Dedifferentiated amniotic fluid mesenchymal stem cell (primary cell): ENCODE measurements at regions not wholly inside any gene's neighbourhood (a gene's known extent, or its start where the extent isn't known, plus 50 kb on each side); places are given as distances from the start of the nearest gene placed in this dataset.
A peak's percentile ranks its signal among the peaks of the same experiment; 100 is the strongest.

Experiments
- DNase-seq: peaks from one replicate; pipeline ENCODE4 v3.0.0-alpha.2; 2016; ENCODE audit errors: extremely low spot score

GRCh38 chr20:24795436-24795835 lies 153.6 kb upstream of the CST7 start:
- no peak for DNase-seq

DNA sequence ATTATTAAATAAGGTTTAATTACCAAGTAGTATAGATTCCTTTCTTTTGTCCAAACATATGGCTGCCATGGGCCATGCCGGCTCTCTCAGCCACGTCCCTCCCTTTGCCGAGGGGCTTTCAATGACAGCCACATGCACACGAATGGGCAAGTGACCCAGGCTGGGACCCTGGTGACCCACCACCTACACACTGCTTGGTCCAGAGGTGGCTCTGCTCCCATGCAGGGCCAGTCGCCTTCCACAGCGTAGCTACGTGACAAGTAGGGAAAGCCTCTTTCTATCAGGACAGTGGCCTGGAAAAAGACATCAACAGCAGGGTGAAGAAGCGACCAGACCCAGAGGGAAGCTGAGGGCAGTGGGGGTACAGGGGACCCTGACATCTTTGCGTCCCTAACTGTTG lies 152.8 kb upstream of the CST7 start:
- DNase-seq, result no peak

- no peak for DNase-seq
Observed at GRCh38 chr20:24797113-24797512, 152.0 kb upstream of the CST7 start.

- no peak for DNase-seq
Observed at GRCh38 chr20:24797745-24798655, 151.1 kb upstream of the CST7 start.

GRCh38 chr20:24798930-24799705 lies 150.0 kb upstream of the CST7 start:
- peak; percentile 18 for DNase-seq

DNA sequence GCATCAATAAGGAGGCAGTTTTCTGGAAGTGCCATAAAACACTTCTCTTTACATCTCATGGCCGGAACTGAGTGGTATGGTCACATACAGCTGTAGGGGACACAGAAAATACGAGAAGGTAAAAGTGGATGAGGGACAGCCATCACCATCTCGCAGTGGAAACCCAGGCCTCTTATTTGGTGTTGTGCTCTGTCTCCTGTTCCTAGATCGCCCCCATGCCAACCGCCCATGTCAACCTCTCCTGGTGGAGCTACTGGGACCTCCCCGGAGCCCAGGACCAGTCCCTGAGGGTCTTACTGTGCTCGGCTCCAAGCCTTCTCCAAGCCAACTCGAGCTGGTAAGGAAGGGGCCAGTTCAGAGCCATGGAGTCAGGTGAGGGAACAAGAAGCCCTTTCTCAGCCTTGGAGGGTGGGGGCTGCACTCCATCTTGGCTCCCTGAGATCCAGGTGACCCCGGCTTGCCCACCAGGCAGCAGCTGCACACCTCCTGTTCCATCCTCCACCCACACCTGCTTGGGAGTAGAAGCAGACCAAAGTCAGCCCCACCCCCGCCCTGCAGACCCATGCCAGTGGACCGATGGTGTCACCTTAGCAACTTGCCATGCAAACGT lies 149.0 kb upstream of the CST7 start:
- no peak for DNase-seq

GRCh38 chr20:24802286-24802820 lies 146.7 kb upstream of the CST7 start:
- no peak for DNase-seq

DNA sequence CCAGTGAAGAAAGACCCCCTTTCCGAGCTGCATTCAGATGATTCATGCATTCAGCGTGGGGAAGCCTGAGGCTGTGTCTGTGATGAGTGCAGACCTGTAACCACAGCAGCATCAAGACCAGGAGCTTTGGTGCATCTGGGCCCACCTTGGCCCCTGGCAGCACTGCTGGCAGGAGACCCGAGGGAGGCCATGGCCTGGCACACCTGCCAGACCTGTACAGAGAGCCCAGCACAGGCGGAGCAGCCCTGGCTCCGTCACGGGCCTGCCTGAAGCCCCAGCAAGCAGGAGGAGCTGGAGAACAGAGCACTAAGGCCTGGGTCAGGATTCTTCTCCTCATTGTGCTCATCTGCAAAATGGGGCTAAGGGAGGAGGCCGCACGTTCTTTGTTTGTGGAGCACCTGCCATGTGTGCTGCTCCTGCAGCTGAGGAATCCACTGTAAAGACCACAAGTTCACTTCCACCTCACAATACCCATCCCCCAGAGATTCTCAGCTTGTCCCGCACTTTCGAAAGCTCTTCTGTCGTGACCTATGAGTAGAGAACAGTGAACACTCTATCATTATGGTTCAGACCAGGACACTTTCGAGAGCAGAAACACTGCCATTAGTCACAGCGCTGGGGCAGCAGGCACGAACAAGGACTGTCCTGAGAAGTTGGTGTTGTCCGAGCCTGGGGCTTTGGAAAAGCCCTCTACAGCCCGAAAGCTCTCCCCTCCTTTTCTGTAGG lies 144.4 kb upstream of the CST7 start:
- no peak for DNase-seq

- no peak for DNase-seq
Observed at GRCh38 chr20:24805456-24806238, 143.4 kb upstream of the CST7 start.

GRCh38 chr20:24806705-24807676 lies 142.1 kb upstream of the CST7 start:
- no peak for DNase-seq

DNA sequence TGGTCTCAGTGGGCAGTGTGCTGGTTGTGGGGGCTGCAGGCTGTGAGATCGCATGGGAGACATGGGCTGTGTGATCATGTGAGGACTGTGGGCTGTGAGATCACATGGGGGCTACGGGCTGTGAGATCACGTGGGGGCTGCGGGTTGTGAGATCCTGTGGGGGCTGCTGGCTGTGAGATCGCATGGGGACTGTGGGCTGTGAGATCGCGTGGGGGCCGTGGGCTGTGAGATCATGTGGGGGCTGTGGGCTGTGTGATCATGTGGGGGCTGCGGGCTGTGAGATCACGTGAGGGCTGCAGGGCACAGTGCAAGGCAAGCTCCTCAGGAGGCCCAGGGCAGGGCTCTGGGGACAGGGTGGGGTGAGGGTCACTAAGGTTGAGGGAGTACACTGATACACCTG lies 140.5 kb upstream of the CST7 start:
- no peak for DNase-seq

DNA sequence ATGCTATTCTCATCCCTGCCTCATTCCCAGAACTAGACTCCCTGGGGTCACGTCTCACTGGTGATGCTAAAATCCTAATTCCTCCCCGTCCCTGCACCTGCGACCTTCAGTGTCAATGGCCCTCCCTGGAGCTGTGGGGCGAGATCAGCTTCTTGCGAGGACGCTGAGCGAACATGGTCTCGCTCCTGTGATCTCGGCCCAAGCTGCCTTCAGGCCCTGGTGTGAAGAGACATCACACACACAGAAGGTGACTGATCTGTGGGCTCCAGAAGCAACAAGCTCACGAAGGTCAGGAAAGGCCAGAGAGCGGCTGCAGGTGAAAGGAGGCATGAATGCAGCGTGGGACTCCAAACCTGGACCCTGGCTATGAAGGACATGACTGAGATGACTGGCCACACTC lies 139.5 kb upstream of the CST7 start:
- DNase-seq, result no peak

DNA sequence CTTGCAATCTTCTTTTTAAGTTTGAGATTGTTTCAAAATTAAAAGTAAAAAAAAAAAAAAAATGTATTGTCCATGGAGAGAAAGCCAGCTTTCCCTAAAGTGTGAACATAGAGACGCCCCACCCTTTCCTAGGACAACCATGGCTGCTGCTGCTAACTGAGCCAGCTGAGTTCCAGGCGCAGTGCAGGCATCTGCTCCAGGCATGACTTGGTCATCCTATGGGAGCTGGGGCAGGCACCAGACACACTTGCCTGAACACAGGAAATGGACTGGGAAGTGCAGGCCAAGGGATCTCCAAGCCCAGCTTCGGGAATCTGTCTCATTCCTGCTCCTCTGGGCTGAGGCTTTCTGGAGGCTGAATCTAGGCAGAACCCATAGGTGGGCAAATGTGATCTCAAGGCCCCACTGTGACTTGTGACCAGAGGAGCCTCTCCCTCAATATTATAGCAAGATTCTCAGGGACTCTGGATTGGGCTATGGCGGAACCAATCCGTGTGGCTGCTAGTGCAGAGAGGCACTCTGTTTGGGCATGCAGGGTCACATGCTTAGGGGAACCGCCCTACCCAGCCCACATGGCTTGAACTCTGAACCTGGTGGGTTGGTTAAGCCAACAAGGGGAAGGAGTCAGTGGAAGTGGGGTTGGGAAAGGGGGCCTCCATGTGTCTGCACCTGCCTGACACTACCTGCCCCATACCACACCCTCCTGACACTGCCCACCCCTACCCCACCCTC lies 138.2 kb upstream of the CST7 start:
- DNase-seq, result no peak

DNA sequence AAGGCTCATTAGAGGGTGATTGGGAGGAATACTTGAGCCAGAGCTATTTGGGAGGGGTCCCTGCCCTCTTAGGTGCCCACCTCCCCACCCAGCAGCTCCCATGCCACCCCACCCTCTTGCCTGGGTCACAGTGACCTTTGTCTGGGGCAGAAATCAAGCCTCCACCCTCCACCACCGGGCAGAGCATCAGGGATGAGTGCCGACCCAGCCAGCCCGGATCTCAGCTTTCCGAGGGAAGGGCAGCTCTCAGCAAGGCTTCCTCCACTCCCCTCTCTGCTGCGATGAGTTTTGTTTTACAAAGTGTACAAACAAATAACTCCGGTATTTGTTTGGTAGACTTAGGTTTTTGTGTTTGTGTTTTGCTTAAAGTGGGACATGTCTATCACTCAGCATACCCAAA lies 136.7 kb upstream of the CST7 start:
- DNase-seq, result no peak

- no peak for DNase-seq
Observed at GRCh38 chr20:24813080-24813479, 136.0 kb upstream of the CST7 start.

- no peak for DNase-seq
Observed at GRCh38 chr20:24813496-24813895, 135.6 kb upstream of the CST7 start.

DNA sequence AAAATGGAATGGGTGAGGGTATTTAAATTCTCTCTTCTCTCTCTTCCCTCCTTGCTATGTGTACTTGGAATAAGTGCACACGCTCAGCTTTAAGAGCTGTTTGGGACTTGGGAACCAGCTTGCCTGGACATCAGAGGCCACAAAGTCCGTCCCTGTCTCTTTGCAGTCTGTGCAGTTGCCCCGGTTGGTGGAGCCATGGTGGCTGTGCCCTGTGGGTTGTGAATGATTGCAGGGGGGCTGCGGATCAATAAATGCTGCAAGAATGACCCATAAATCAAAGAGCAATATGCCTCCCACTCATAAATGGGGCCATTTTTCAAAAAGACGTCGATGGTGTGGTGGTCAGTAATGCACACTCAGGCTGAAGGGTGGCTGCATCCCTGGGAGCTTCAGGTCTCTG lies 135.1 kb upstream of the CST7 start:
- no peak for DNase-seq

DNA sequence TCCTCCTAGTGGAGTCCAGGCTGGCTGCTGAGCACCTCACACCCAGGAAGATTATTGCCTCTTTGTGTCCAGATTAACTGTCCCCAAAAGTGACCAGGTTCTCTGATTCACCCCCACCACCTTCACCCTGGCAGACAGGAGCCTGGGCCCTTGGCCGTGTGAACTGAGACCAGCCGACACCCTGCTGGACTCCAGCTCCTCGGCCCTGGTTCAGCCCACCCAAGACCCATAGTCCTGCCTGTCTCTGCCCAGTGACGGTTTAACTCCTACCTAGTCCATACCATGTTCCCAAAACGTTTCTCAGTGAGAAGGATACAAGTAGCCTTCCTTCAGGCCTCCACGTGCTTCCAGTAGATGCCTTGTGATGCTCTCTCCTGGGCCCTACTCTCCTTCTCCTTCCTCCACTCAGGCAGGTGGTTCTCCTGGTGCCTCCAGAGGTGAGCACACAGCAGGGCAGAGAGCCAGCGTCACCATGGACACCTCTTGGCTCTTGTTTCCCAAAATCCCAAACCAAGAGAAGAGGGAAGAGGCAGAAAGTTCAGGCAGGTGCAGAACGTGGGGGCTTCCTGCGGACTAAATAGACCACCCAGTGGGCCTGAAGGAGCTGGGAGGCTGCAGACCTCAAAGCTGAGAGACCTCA lies 134.4 kb upstream of the CST7 start:
- no peak for DNase-seq
